ENCODE measurements at regions not wholly inside any gene's neighbourhood (a gene's known extent, or its start where the extent isn't known, plus 50 kb on each side); places are given as distances from the start of the nearest gene placed in this dataset.
"Not testable (repeated sequence)": the region's sequence is repeated elsewhere in the genome, so short reads cannot be mapped to it uniquely, and the experiment has no call there.

GRCh38 chr1:221284028-221284427 lies 404.8 kb downstream of the HLX start:
- Histone ChIP-seq H3K9me2 (ENCODE audit: insufficient read depth) (no peaks in the 10 kb centered on the region), H2AFZ (no peak overlapping the region), H3K79me2 (ENCODE audit: insufficient read depth) (no peaks in the 10 kb centered on the region), H3K27ac (no peak overlapping the region), H3K4me2 (ENCODE audit: unreplicated experiment) (no peak overlapping the region), H3K9ac (no peak overlapping the region), H3K36me3 (ENCODE audit: low read depth) (no peaks in the 10 kb centered on the region), H3F3A (ENCODE audit: insufficient read depth) (no peaks in the 10 kb centered on the region), H4K20me1 (ENCODE audit: insufficient read depth) (no peaks in the 10 kb centered on the region), H3K9me3 (ENCODE audit: low read depth) (no peaks in the 10 kb centered on the region), H3K4me1 (ENCODE audit: insufficient read depth) (peaks cover 10% of the 10 kb centered on the region; the same call in 1 of the 2 replicates), H3K4me3 (no peak overlapping the region), H3K27me3 (replicated peaks; ENCODE audit: insufficient read depth) (no peaks in the 10 kb centered on the region)
- DNase-seq = peak; percentile 49
- in situ Hi-C loops (cut with MboI) = no loop called here
- no peak for TF ChIP-seq EZH2phosphoT487 (IDR thresholded peaks at IDR 0.05; ENCODE audit: insufficient read depth, low read depth)
- no peak for TF ChIP-seq EZH2 (IDR thresholded peaks at IDR 0.05; ENCODE audit: insufficient read depth, poor library complexity, severe bottlenecking)
- 0 to 10% methylated on average over 1 of the region's 1 CpG for WGBS, 2 experiments (ENCODE audit: low coverage in 1 of 2, low lambda C conversion rate in 2 of 2, missing lambda C conversion rate in 2 of 2)

GRCh38 chr1:221284991-221285390 lies 405.7 kb downstream of the HLX start:
- H3K9me3 ChIP-seq (ENCODE audit: low read depth); H3K4me3 ChIP-seq; H3K36me3 ChIP-seq (ENCODE audit: low read depth); H4K20me1 ChIP-seq (ENCODE audit: insufficient read depth); H3F3A ChIP-seq (ENCODE audit: insufficient read depth); in situ Hi-C loops (cut with MboI); H3K9me2 ChIP-seq (ENCODE audit: insufficient read depth); H3K4me1 ChIP-seq (ENCODE audit: insufficient read depth); H3K79me2 ChIP-seq (ENCODE audit: insufficient read depth); DNase-seq; H3K4me2 ChIP-seq (ENCODE audit: unreplicated experiment); H2AFZ ChIP-seq; H3K9ac ChIP-seq; H3K27me3 ChIP-seq (replicated peaks; ENCODE audit: insufficient read depth); H3K27ac ChIP-seq: not testable (repeated sequence)
- 80 to 82% methylated on average over 14 of the region's 14 CpGs for WGBS, 2 experiments (ENCODE audit: low coverage in 1 of 2, low lambda C conversion rate in 2 of 2, missing lambda C conversion rate in 2 of 2)

- in situ Hi-C loops (cut with MboI); H3K27me3 ChIP-seq (replicated peaks; ENCODE audit: insufficient read depth): not testable (repeated sequence)
Measured at GRCh38 chr1:221285458-221286210, 406.4 kb downstream of the HLX start.

GRCh38 chr1:221286399-221286798 lies 407.2 kb downstream of the HLX start:
- Histone ChIP-seq H3K27me3 (replicated peaks; ENCODE audit: insufficient read depth) (no peaks in the 10 kb centered on the region), H3K36me3 (ENCODE audit: low read depth) (no peaks in the 10 kb centered on the region), H3K79me2 (ENCODE audit: insufficient read depth) (no peaks in the 10 kb centered on the region), H3K9me3 (ENCODE audit: low read depth) (no peaks in the 10 kb centered on the region), H3F3A (ENCODE audit: insufficient read depth) (no peaks in the 10 kb centered on the region), H3K27ac (no peak overlapping the region), H2AFZ (no peak overlapping the region), H3K4me2 (ENCODE audit: unreplicated experiment) (no peak overlapping the region), H3K9me2 (ENCODE audit: insufficient read depth) (no peaks in the 10 kb centered on the region), H3K9ac (no peak overlapping the region), H4K20me1 (ENCODE audit: insufficient read depth) (no peaks in the 10 kb centered on the region), H3K4me1 (ENCODE audit: insufficient read depth) (peaks cover 7% of the 10 kb centered on the region; the same call in 1 of the 2 replicates), H3K4me3 (no peak overlapping the region)
- no peak for TF ChIP-seq EZH2 (IDR thresholded peaks at IDR 0.05; ENCODE audit: insufficient read depth, poor library complexity, severe bottlenecking)
- no peak for TF ChIP-seq EZH2phosphoT487 (IDR thresholded peaks at IDR 0.05; ENCODE audit: insufficient read depth, low read depth)
- 62 to 82% methylated on average over 1 of the region's 1 CpG for WGBS, 2 experiments (ENCODE audit: low coverage in 1 of 2, low lambda C conversion rate in 2 of 2, missing lambda C conversion rate in 2 of 2)
- DNase-seq = no peak
- in situ Hi-C loops (cut with MboI) = no loop called here

More at GRCh38 chr1:221285458-221286210, 406.4 kb downstream of the HLX start:
- not testable (repeated sequence) for H4K20me1 ChIP-seq (ENCODE audit: insufficient read depth); H3K9ac ChIP-seq; H3K27ac ChIP-seq; H3K4me3 ChIP-seq; H3K79me2 ChIP-seq (ENCODE audit: insufficient read depth); H3K36me3 ChIP-seq (ENCODE audit: low read depth); H3K9me3 ChIP-seq (ENCODE audit: low read depth); DNase-seq; H3F3A ChIP-seq (ENCODE audit: insufficient read depth); H3K9me2 ChIP-seq (ENCODE audit: insufficient read depth); H3K4me2 ChIP-seq (ENCODE audit: unreplicated experiment); H2AFZ ChIP-seq; H3K4me1 ChIP-seq (ENCODE audit: insufficient read depth)
- WGBS, 2 experiments (ENCODE audit: low coverage in 1 of 2, low lambda C conversion rate in 2 of 2, missing lambda C conversion rate in 2 of 2) = 94 to 97% methylated on average over 25 to 40 of the region's 45 CpGs

GRCh38 chr1:221289103-221289502 lies 409.9 kb downstream of the HLX start:
- Histone ChIP-seq H3K4me1 (ENCODE audit: insufficient read depth) (no peaks in the 10 kb centered on the region), H3K27me3 (replicated peaks; ENCODE audit: insufficient read depth) (no peaks in the 10 kb centered on the region), H3K4me2 (ENCODE audit: unreplicated experiment) (no peak overlapping the region), H2AFZ (no peak overlapping the region), H3K9ac (no peak overlapping the region), H3K9me2 (ENCODE audit: insufficient read depth) (no peaks in the 10 kb centered on the region), H3K4me3 (no peak overlapping the region), H3F3A (ENCODE audit: insufficient read depth) (no peaks in the 10 kb centered on the region), H4K20me1 (ENCODE audit: insufficient read depth) (no peaks in the 10 kb centered on the region), H3K36me3 (ENCODE audit: low read depth) (no peaks in the 10 kb centered on the region), H3K79me2 (ENCODE audit: insufficient read depth) (no peaks in the 10 kb centered on the region), H3K9me3 (ENCODE audit: low read depth) (no peaks in the 10 kb centered on the region), H3K27ac (no peak overlapping the region)
- 79 to 91% methylated on average over 2 of the region's 2 CpGs for WGBS, 2 experiments (ENCODE audit: low coverage in 1 of 2, low lambda C conversion rate in 2 of 2, missing lambda C conversion rate in 2 of 2)
- in situ Hi-C loops (cut with MboI) = no loop called here
- no peak for TF ChIP-seq EZH2phosphoT487 (IDR thresholded peaks at IDR 0.05; ENCODE audit: insufficient read depth, low read depth)
- DNase-seq = no peak
